ENCODE measurements at regions not wholly inside any gene's neighbourhood (a gene's known extent, or its start where the extent isn't known, plus 50 kb on each side); places are given as distances from the start of the nearest gene placed in this dataset.
A peak's percentile ranks its signal among the peaks of the same experiment; 100 is the strongest.

DNA sequence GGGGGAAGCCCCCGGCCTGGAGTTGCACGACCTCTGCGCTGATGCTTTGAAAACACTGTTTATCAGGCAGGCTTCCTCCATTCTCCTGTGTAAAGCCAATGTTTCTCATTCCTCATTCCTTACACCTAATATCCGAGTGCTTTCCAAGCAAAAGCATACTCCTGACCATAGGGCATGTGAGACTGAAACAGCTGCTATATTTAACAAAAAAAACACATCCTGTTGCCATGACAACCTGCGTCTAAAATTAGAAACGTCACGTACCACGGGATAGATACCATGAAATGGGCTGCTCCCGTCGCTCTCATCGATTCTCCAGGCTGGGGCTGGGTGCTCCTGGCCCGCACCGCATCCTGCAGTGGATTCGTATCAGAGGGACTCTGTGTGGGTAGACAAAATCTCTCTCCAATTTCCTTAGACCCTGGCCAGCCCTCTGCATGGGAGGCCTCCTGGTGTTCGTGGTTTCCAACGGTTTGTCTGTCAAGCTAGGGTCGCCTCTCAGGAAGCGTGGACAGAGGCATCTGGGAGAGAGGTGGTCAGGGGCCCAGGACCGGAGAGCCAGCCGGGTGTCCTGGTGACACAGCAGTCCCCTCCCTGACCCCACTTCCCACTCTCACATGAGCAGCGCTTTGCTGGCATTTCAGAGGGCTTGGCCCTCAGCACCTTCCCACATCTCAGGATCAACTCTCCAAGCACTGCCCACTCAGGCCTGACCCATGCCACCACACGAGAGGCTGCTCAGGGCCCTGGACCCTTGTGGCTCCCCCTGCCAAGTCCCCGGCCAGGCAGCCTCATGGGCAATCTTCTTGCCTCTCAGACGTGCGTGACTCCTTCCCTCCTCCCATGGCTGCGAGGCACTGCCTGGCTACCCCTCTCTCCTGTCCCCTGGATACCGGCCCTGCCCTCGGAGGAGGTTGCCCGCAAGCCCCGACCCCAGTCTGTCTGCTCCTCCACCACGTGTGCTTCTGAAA, 268.1 kb downstream of the NDUFA10 start:
- peak; percentile 21 for DNase-seq

DNA sequence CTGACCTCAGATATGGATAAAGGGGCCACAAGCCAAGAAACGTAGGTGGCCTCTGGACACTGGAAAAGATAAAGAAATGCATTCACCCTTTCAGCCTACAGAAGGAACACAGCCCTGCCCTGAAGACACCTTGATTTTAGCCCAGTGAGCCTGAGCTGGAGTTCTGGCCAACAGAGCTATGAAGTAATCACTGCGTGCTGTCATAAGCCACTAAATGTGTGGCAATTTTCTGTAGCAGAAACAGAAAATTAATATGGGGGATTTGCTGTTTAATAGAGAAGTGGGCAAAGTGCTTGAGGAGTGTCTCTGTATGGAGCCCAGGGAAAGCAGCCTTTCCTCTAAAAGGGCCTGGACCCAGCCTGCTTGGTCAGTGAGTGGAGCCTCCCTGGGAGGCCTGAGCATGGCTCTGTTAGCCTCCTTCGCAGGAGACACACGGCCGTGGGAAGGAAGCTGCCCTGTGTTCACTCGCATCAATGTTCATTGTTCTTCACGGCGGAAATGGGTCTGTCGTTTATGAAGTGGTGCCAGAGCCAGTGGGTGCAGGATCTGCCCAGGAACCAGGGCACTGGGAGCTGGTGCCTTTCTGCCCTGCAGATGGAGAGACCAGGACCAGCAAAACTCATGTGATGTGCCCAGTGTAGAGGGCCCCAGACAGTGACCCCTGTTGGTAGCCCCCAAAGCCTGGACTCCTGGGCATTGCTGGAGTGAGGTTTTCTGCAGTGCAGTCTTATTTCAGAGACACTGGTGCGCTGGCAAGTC, 268.9 kb downstream of the NDUFA10 start:
- DNase-seq: no peak

DNA sequence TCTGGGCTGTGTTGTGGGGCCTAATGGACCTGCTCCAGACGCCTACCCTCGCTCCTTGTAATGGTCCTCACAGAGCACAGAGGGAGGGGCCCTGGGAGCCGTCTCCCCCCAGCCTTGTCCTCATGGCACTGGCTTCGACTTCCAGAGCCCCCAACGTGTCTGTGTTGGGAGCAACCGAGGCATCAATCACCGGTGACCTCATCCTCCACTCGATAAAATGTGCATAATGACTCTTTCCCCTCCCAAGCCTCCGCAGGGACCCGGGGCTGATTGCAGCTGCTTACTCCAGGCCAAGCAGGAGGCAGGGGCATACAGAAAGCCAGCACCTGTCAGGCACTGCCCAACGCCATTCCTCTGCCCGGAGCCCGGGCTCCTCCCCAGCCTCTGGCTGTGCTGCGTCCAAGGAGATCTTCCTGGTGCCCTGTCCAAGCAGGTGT, 271.7 kb downstream of the NDUFA10 start:
- no peak for DNase-seq

DNA sequence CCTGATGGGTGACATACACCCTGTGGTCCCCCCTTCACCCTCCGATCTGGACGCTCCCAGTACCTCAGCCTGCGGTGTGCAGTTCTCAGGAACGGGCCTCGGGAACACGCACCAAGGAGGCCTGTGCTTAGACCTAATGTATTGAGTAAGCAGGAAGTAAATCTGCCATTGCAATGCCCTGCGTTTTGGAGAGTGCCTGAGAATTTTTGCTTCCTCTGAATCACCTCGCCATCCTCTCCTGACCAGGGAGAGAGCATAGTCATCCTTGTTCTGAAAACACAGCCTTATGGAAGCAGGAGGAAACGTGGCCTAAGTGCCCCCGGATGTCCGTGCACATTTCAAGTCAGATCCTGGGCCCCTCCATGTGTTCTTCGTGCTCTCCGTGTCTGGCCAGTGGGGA, 272.2 kb downstream of the NDUFA10 start:
- DNase-seq: no peak

DNA sequence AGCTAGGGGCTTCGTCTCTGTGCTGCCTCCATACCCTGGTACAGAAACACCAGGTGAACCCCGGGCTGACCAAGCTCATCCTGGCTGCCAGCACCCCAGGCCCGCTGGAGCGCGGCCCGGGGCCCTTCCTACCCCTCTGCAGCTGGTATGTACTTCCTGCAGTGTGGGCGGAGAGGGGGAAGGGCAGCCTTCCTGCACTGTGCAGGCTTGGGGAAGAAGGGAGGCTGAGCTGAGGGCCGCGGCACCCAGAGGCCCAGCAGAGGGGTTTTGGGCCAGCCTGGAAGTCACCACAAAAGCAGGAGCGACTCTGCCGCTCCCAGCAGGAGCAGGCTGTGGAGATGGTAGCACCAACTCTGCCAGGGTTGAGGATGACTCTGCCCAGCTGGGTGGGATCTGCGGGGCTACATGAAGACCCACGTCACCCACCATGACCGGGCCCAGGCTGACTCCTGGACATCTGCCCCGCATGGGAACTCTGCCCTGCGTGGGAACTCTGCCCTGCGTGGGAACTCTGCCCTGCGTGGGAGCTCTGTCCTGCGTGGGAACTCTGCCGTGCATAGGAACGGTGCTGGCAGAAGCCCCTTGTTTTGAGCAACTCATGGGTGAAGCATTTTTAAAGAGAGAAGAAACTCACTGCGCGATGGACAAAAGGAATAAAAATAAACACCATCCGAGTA, 273.3 kb downstream of the NDUFA10 start:
- no peak for DNase-seq

DNA sequence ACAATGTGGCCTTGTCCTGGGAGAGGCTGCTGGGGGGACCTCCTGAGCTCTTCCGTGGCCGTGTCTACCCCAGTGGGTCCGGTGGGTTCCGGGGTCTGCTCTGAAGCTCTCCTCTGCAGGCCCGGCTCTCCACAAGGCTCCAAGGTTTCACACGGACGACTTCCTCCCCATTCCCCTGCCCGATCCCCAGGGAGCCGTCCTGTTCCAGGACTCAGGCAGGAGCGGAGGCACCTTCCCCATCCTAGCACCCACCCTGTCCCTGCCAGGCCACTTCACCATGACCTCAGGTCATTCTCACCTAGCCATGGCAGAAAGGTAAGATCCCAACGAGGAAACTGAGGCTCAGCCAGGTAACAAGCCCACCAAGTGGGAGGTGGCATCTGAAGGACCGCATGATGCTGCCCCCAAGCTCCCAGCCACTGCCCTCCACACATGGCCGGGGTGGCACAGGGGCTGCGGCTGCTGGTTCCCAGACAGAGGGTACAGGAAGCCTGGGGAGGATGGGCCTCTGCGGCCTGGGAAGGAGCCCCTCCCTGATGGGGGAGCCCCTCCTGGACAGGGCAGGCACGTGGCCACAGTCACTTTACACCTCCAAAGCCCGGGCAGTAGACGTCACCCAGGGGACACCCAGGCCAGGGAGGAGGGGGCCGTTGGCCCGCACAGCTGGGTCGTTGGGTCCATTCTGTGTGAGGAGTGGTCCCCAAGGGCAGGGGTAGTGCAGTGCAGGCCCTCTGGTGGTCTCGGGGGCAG, 274.0 kb downstream of the NDUFA10 start:
- no peak for DNase-seq

DNA sequence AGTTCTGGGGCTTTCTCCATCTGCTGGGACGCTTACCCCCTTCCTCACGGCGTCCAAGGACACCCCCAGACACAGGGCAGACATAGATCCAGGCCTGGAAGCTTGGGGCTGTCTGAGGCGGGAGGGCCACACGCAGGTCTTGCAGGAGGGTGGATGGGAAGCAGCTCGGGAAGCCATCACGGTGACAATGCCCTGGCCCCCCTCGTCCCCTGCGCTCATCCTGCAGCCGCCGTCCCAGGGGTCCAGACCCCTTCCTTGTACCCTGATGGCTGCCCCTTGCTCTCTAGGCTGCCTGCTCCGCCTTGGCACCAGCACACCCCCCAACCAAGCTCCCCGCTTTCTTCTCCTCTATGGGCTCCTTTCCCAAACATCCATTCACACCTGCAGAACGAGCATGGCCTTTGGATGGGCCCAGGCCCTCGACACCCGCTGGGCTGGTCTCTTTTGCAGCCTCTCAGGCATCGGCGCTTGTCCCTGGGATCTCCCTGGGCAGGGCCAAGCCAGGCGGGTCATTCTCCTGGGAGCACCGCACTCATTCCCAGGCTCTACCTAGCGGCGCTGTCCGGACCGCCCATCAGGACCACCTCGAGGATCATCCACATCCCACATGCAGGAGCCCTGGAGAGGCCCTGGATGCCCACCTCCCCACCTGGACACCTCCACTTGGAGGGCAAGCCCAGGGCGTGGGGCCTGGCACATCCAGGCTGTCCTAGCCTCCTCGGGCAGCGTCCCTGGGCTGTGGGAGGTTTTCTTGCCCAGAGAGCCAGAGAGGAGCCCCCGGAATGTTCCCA, 274.9 kb downstream of the NDUFA10 start:
- no peak for DNase-seq

DNA sequence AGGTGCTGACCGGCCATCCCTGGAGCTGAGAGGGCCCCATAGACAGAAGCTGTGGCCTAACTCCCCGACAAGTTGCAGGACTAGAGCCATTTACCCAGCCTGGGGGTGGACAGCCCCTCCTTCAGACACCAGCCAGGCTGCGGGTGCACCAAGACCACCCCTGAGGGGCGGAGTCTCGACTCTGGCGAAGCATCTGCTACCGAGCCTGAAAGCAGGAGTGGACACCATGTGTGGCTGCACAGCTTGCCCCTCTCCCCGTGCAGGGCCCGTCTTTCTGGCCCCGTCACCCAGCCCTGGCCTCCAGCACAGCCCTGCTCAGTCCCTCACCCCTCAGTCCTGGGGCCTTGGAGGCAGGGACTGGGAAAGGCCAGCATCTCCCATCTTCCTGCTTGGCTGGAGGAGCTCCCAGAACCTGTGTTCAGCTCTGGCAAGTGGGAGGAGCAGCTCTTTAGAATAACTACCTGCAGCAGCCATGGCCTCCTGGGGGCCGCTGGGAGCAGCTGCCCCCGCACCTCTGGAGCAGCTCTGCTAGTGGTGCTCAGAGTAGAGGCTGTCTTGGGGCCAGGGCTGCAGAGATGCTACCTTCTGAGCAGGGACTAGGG, 275.8 kb downstream of the NDUFA10 start:
- no peak for DNase-seq

DNA sequence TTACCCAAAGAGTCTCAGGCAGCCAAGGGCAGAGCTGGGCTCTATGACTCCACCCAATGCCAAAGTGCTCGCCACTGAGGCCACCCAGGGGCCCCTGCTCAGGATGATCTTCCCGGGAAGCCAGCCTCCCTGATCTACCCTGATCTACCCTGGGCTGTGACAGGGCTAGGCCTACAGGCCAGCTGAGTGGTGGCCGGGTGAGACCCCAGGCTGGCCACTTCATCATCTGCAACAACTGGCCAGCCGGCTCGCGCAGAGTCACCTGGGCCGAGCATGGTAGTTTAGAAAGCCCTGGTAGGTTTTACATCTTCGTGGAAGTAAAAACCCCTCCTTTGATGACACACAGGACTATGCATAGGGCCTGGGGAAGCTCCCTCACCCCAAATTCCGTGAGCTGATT, 276.3 kb downstream of the NDUFA10 start:
- no peak for DNase-seq

DNA sequence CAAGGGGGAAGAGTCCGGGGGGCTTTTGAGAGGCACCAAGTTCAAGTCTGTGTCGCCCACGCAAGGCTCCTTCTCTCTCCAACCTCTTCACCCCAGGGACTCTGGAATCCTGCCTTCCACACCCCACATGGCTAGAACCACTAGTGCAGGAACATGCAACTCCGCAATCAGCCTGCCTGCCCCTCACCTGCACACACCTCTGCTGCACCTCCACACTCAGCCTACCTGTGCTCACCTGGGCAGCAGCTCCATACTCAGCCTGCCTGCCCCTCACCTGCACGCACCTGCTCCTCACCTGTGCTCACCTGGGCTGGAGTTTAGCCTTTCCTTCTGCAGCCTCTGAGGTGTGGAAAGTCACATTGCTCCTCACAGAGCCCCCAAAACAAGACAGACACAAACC, 277.4 kb downstream of the NDUFA10 start:
- no peak for DNase-seq

DNA sequence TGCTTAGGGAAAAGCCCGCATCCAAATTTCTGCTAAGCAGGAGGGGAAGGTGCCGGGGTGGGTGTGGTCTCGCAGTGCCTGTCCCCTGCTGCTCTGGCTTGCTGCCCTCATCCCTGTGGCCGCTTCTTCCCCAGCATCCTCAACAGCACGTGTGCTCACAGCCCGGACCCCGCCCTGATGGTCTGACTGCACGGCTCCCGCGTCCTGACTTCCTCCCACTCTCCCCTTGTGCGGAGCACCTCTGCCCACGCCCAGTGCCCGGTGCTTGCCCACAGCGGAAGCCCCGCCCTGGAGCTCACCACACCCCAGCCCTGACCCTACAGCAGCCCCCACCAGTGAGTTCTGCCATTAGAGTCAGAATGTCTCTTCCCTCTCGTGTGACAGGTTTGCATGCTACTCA, 277.9 kb downstream of the NDUFA10 start:
- DNase-seq: no peak

DNA sequence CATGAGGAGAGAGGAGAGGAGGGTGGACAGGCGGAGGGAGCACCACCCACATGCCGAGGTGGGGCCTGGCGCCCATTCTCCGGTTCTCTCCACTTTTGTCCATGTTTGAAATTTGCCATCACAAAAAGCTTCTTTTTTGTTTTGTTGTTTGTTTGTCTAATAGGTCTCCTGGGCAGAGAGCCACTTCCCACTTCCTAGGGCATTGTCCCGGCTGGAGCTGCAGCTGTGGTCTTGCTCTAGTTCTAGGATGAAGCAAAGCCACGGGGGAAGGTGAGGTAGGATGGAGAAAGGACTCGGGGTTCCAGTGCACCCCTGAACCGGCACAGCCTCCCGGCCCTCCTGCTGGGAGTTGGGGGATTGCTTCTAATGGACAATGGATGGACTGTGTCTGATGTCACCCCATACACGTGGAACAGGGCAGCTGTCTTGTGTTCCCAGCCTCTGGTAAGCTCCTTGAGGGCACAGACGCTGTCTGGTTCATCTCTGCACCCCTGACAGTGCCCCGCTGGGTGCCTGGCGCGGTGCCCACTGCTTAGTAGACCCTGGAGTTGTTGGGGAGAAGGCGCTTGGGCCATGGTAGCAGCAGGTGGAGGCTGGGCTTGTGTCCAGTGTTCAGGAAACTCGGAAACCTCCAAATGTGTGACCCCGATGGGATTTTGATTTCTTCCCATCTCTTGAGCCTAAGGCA, 278.4 kb downstream of the NDUFA10 start:
- DNase-seq: no peak

DNA sequence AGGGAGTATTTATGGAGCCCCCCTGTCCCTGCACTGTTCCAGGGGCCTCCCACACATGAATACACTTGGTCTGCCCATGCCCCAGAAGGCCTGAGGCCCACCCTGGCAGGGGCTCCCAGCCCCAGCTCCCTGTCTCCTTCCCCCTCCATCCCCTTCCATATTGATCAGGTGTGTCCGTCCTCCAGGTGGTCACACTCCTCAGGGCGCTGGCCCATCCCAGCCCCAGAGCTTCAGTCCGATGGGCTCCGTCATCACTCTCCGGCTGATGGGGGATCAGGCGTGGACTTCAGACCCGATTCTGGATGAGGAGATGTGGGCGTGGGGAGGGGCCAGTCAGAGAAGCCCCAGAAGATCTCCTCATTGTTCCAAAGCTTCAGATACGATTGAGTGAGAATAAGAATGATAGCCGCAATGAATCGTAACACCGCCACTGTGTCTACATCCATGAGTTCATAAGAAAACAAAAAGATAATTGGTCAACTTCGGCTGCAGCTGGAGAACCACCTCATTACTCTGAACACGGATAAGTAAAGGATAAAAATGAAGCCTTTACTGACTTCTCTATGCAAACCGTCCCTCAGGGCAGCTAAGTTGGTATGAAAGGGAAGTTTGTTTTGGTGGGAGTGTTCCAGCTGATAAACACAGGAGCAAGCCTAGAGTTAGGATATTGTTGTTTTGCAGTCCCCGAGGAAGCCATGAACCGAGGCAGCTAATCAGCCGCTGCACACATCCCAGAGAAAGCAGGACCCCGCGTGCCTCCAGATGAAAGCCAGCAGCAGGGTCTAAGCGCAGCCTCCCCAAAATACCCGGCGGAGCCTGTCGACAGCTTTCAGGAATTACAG, 279.5 kb downstream of the NDUFA10 start:
- no peak for DNase-seq

DNA sequence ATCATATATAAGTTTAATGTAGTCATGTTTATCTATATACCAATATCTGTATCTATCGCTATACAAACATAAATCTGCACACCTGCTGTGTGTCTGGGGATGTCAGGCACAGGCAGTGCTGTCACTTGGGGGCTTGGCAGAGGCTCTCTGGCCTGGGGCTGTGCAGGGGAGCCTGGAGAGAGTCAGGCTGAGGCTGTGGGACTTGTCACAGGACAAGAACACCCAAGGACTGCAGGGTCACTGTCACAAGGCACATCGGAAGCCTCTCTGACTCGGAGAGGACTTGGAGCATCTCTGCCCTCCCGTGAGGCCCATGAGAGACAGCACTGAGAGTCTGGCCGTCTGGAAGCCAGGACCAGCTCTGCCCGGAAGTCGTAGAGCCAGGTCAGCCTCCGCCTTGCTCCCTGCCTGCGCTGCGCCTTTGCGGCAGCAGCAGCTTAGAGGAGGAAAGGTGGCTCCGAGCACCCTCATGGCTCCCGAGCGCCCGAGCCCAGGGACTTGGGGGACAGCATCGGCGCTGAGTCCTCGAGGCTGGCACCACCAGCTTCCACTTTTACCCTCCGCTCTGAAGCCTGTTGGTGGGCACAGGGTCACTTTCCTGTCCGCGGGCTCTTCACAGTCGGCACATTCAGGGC, 280.3 kb downstream of the NDUFA10 start:
- no peak for DNase-seq

DNA sequence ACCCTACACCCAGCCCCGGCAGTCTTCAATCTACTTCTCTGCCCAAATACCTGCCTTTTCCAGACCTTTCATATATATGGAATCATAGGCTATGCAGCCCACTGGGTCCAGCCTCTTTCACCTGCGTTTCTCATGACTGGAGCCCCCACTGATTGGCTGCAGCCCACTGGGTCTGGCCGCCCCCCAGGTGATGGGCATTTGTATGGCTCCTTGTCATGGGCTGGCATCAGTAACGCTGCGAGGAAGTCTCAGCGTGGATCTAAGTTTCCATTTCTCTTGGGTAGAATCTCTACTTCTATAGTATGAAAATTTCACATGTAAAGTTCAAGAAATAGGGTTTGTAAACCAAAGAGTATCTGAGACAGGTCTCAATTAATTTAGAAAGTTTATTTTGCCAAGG, 281.9 kb downstream of the NDUFA10 start:
- no peak for DNase-seq

DNA sequence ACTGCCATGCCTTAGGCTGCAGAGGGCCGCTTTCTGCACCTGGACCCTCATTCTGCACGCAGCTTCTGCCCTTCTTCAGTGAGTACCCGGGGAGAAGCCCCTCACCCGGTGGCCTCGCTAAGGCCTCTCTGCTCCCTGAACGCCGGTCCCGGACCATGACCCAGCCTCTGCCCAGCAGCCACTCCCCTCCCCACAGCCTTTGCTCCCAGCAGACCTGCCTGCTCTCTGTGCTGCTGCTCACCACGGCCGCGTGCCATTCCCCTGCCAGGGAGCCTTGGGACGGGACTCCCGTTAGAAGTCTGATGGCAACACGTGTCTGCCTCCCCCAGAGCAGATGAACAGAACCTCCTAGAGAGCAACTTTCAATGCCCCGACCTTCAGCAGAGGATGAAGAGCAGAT, 282.8 kb downstream of the NDUFA10 start:
- no peak for DNase-seq

DNA sequence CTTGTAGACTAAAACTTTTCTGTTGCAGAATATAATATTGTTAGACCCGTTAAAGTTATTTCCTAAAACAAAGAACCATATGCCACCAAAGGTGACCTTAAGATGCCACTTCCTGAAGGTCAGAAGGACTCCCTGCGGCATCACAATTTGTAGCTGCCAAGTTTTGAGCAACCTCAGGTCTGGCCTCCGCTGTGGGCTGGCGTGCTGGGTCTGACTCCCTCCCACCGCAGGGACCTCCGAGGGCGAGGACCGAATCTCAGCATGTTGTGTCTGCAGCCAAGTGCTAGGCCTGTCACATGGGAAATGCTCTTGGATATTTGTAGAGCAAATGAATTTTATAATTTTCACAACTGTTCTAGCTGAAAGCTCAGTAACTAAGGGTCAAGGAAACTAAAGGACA, 285.9 kb downstream of the NDUFA10 start:
- no peak for DNase-seq

DNA sequence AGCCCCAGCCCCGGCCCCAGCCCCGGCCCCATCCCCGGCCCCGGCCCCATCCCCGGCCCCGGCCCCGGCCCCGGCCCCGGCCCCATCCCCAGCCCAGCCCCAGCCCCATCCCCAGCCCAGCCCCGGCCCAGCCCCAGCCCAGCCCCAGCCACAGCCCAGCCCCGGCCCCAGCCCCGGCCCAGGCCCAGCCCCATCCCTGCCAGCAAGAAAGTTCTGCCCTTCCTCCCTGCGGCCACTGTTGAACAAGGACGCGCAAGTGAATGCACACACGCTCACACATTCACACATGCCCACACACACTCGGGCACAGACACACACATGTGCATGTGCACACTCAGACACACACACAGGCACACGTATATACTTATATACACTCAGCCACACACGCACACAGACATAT, 287.0 kb downstream of the NDUFA10 start:
- no peak for DNase-seq

DNA sequence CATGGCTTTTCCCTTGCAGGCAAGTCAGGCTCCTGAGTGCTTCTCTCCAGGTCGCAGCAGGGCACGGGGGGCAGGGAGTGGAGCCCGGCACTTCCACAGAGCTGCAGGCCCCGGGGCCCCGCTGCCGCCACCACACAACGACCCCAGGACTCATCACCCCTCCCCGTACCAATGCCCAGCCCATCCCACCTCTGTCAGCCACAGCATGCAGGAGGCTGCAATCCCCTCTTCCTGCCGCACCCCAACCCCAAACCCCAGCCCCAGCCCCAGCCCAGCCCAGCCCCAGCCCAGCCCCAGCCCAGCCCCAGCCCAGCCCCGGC, 288.0 kb downstream of the NDUFA10 start:
- DNase-seq: no peak
